ENCODE measurements at regions not wholly inside any gene's neighbourhood (a gene's known extent, or its start where the extent isn't known, plus 50 kb on each side); places are given as distances from the start of the nearest gene placed in this dataset.

GRCh38 chr2:120988700-120989511, 253.2 kb downstream of the GLI2 start:
- Histone ChIP-seq H3K36me3 (ENCODE audit: control insufficient read depth in 2 of 2, insufficient read depth in 2 of 2, low read length in 2 of 2) (peaks cover 34 to 37% of the 10 kb centered on the region in 2 donors), H3K4me3 (ENCODE audit: low read length in 2 of 2) (no peak overlapping the region), H3K27ac (ENCODE audit: low read length) (no peak overlapping the region), H3K27me3 (ENCODE audit: control insufficient read depth in 1 of 2, insufficient read depth in 2 of 2, low read length in 2 of 2) (no peaks in the 10 kb centered on the region), H3K9me3 (ENCODE audit: control insufficient read depth in 2 of 2, low read length in 2 of 2) (no peaks in the 10 kb centered on the region), H3K4me1 (ENCODE audit: control insufficient read depth, insufficient read depth, low read length) (no peaks in the 10 kb centered on the region), H3K9ac (ENCODE audit: low read length in 2 of 2) (no peak overlapping the region)

- H3K36me3 ChIP-seq (ENCODE audit: control insufficient read depth in 2 of 2, insufficient read depth in 2 of 2, low read length in 2 of 2): peaks cover 28 to 33% of the 10 kb centered on the region in 2 donors
- no peak overlapping the region for H3K27ac ChIP-seq (ENCODE audit: low read length)
- H3K27me3 ChIP-seq (ENCODE audit: control insufficient read depth in 1 of 2, insufficient read depth in 2 of 2, low read length in 2 of 2): no peaks in the 10 kb centered on the region
Measured at GRCh38 chr2:120989512-120990441, 254.1 kb downstream of the GLI2 start.

GRCh38 chr2:120990451-120990871, 254.8 kb downstream of the GLI2 start:
- Histone ChIP-seq H3K4me1 (ENCODE audit: control insufficient read depth, insufficient read depth, low read length) (no peaks in the 10 kb centered on the region), H3K27ac (ENCODE audit: low read length) (no peak overlapping the region), H3K9ac (ENCODE audit: low read length in 2 of 2) (no peak overlapping the region), H3K9me3 (ENCODE audit: control insufficient read depth in 2 of 2, low read length in 2 of 2) (no peaks in the 10 kb centered on the region), H3K4me3 (ENCODE audit: low read length in 2 of 2) (no peak overlapping the region), H3K36me3 (ENCODE audit: control insufficient read depth in 2 of 2, insufficient read depth in 2 of 2, low read length in 2 of 2) (peaks cover 27 to 33% of the 10 kb centered on the region in 2 donors), H3K27me3 (ENCODE audit: control insufficient read depth in 1 of 2, insufficient read depth in 2 of 2, low read length in 2 of 2) (no peaks in the 10 kb centered on the region)

More at GRCh38 chr2:120989512-120990441, 254.1 kb downstream of the GLI2 start:
- H3K9me3 ChIP-seq (ENCODE audit: control insufficient read depth in 2 of 2, low read length in 2 of 2): no peaks in the 10 kb centered on the region
- H3K9ac ChIP-seq (ENCODE audit: low read length in 2 of 2): no peak overlapping the region
- H3K4me1 ChIP-seq (ENCODE audit: control insufficient read depth, insufficient read depth, low read length): no peaks in the 10 kb centered on the region
- no peak overlapping the region for H3K4me3 ChIP-seq (ENCODE audit: low read length in 2 of 2)

- H3K4me3 ChIP-seq (ENCODE audit: low read length in 2 of 2): no peak overlapping the region
- H3K9me3 ChIP-seq (ENCODE audit: control insufficient read depth in 2 of 2, low read length in 2 of 2): no peaks in the 10 kb centered on the region
- no peaks in the 10 kb centered on the region for H3K27me3 ChIP-seq (ENCODE audit: control insufficient read depth in 1 of 2, insufficient read depth in 2 of 2, low read length in 2 of 2)
- no peak overlapping the region for H3K27ac ChIP-seq (ENCODE audit: low read length)
- H3K4me1 ChIP-seq (ENCODE audit: control insufficient read depth, insufficient read depth, low read length): no peaks in the 10 kb centered on the region
- H3K36me3 ChIP-seq (ENCODE audit: control insufficient read depth in 2 of 2, insufficient read depth in 2 of 2, low read length in 2 of 2): peaks cover 23 to 25% of the 10 kb centered on the region in 2 donors
- H3K9ac ChIP-seq (ENCODE audit: low read length in 2 of 2): no peak overlapping the region
Measured at GRCh38 chr2:120991441-120991840, 255.8 kb downstream of the GLI2 start.

GRCh38 chr2:120992791-120993555, 257.3 kb downstream of the GLI2 start:
- Histone ChIP-seq H3K4me3 (ENCODE audit: low read length in 2 of 2) (no peak overlapping the region), H3K27ac (ENCODE audit: low read length) (no peak overlapping the region), H3K9ac (ENCODE audit: low read length in 2 of 2) (no peak overlapping the region), H3K27me3 (ENCODE audit: control insufficient read depth in 1 of 2, insufficient read depth in 2 of 2, low read length in 2 of 2) (no peaks in the 10 kb centered on the region), H3K4me1 (ENCODE audit: control insufficient read depth, insufficient read depth, low read length) (no peaks in the 10 kb centered on the region), H3K9me3 (ENCODE audit: control insufficient read depth in 2 of 2, low read length in 2 of 2) (no peaks in the 10 kb centered on the region), H3K36me3 (ENCODE audit: control insufficient read depth in 2 of 2, insufficient read depth in 2 of 2, low read length in 2 of 2) (peaks cover 8 to 12% of the 10 kb centered on the region in 2 donors)

- no peaks in the 10 kb centered on the region for H3K27me3 ChIP-seq (ENCODE audit: control insufficient read depth in 1 of 2, insufficient read depth in 2 of 2, low read length in 2 of 2)
- no peak overlapping the region for H3K27ac ChIP-seq (ENCODE audit: low read length)
- H3K4me3 ChIP-seq (ENCODE audit: low read length in 2 of 2): no peak overlapping the region
- peaks cover 8 to 12% of the 10 kb centered on the region in 2 donors for H3K36me3 ChIP-seq (ENCODE audit: control insufficient read depth in 2 of 2, insufficient read depth in 2 of 2, low read length in 2 of 2)
- H3K4me1 ChIP-seq (ENCODE audit: control insufficient read depth, insufficient read depth, low read length): no peaks in the 10 kb centered on the region
- H3K9ac ChIP-seq (ENCODE audit: low read length in 2 of 2): no peak overlapping the region
- H3K9me3 ChIP-seq (ENCODE audit: control insufficient read depth in 2 of 2, low read length in 2 of 2): no peaks in the 10 kb centered on the region
Measured at GRCh38 chr2:120993661-120994060, 258.0 kb downstream of the GLI2 start.

- H3K36me3 ChIP-seq (ENCODE audit: control insufficient read depth in 2 of 2, insufficient read depth in 2 of 2, low read length in 2 of 2): peaks cover 8 to 10% of the 10 kb centered on the region in 2 donors
- H3K4me1 ChIP-seq (ENCODE audit: control insufficient read depth, insufficient read depth, low read length): no peaks in the 10 kb centered on the region
- H3K9me3 ChIP-seq (ENCODE audit: control insufficient read depth in 2 of 2, low read length in 2 of 2): no peaks in the 10 kb centered on the region
- H3K9ac ChIP-seq (ENCODE audit: low read length in 2 of 2): no peak overlapping the region
- no peak overlapping the region for H3K27ac ChIP-seq (ENCODE audit: low read length)
- no peaks in the 10 kb centered on the region for H3K27me3 ChIP-seq (ENCODE audit: control insufficient read depth in 1 of 2, insufficient read depth in 2 of 2, low read length in 2 of 2)
- H3K4me3 ChIP-seq (ENCODE audit: low read length in 2 of 2): no peak overlapping the region
Measured at GRCh38 chr2:120994301-120994995, 258.8 kb downstream of the GLI2 start.

GRCh38 chr2:120995152-120995551, 259.5 kb downstream of the GLI2 start:
- Histone ChIP-seq H3K4me1 (ENCODE audit: control insufficient read depth, insufficient read depth, low read length) (no peaks in the 10 kb centered on the region), H3K27me3 (ENCODE audit: control insufficient read depth in 1 of 2, insufficient read depth in 2 of 2, low read length in 2 of 2) (no peaks in the 10 kb centered on the region), H3K36me3 (ENCODE audit: control insufficient read depth in 2 of 2, insufficient read depth in 2 of 2, low read length in 2 of 2) (peaks cover 8% of the 10 kb centered on the region in 2 donors)

GRCh38 chr2:120995656-120996190, 260.1 kb downstream of the GLI2 start:
- H3K36me3 ChIP-seq (ENCODE audit: control insufficient read depth in 2 of 2, insufficient read depth in 2 of 2, low read length in 2 of 2): peaks cover 5 to 8% of the 10 kb centered on the region in 2 donors
- H3K9me3 ChIP-seq (ENCODE audit: control insufficient read depth in 2 of 2, low read length in 2 of 2): no peaks in the 10 kb centered on the region
- no peak overlapping the region for H3K27ac ChIP-seq (ENCODE audit: low read length)
- H3K27me3 ChIP-seq (ENCODE audit: control insufficient read depth in 1 of 2, insufficient read depth in 2 of 2, low read length in 2 of 2): no peaks in the 10 kb centered on the region
- no peak overlapping the region for H3K4me3 ChIP-seq (ENCODE audit: low read length in 2 of 2)
- no peaks in the 10 kb centered on the region for H3K4me1 ChIP-seq (ENCODE audit: control insufficient read depth, insufficient read depth, low read length)
- H3K9ac ChIP-seq (ENCODE audit: low read length in 2 of 2): no peak overlapping the region

More at GRCh38 chr2:120995152-120995551, 259.5 kb downstream of the GLI2 start:
- H3K9me3 ChIP-seq (ENCODE audit: control insufficient read depth in 2 of 2, low read length in 2 of 2): no peaks in the 10 kb centered on the region
- H3K9ac ChIP-seq (ENCODE audit: low read length in 2 of 2): no peak overlapping the region
- no peak overlapping the region for H3K4me3 ChIP-seq (ENCODE audit: low read length in 2 of 2)
- no peak overlapping the region for H3K27ac ChIP-seq (ENCODE audit: low read length)
